ENCODE measurements at regions not wholly inside any gene's neighbourhood (a gene's known extent, or its start where the extent isn't known, plus 50 kb on each side); places are given as distances from the start of the nearest gene placed in this dataset.

- POLR2A ChIA-PET = no interaction called here
- WGBS (ENCODE audit: insufficient coverage) = 87% methylated on average over 3 of the region's 3 CpGs
- DNase-seq (no peak), ATAC-seq (ENCODE audit: low read depth) (no peak)
- H2AFZ ChIP-seq (ENCODE audit: insufficient read depth, low read depth, low read length, poor library complexity, severe bottlenecking) = no peak overlapping the region
- Mint-ChIP-seq H3K9me3 (ENCODE audit: insufficient read depth) (no peaks in the 10 kb centered on the region), H3K27me3 (no peaks in the 10 kb centered on the region), H3K4me1 (no peaks in the 10 kb centered on the region), H3K27ac (no peak overlapping the region), H3K4me3 (no peak overlapping the region)
- H3K4me1 ChIP-seq (ENCODE audit: control insufficient read depth in 2 of 2, insufficient read depth in 2 of 2, low read length in 2 of 2) = no peaks in the 10 kb centered on the region
- TF ChIP-seq CTCF (IDR thresholded peaks at IDR 0.05) (no peak), EZH2 (IDR thresholded peaks at IDR 0.05; ENCODE audit: borderline replicate concordance, insufficient read depth, low read depth, low read length, poor library complexity, severe bottlenecking) (no peak)
- H3K27me3 ChIP-seq (replicated peaks in 1 of 4; ENCODE audit: control extremely low read depth in 1 of 4, control insufficient read depth in 3 of 4, insufficient read depth in 4 of 4, low read length in 3 of 4) = no peaks in the 10 kb centered on the region
- no peaks in the 10 kb centered on the region for H3K9me3 ChIP-seq (ENCODE audit: control extremely low read depth in 1 of 3, control insufficient read depth in 2 of 3, insufficient read depth in 1 of 3, low read length in 2 of 3)
- no peak overlapping the region for H3K27ac ChIP-seq (ENCODE audit: low read length in 2 of 2)
- CTCF ChIA-PET = interaction anchor here (1.2 kb wide), 1 partner anchor 218 kb away, joined by 3 read pairs; no protein-coding TSS in a partner anchor
- H3K4me3 ChIP-seq (ENCODE audit: control extremely low read depth in 1 of 5, extremely low read depth in 1 of 5, insufficient read depth in 1 of 5, low read depth in 2 of 5, low read length in 4 of 5) = no peak overlapping the region
- intact Hi-C loops (cut with micrococcal nuclease) = no loop called here
- no peaks in the 10 kb centered on the region for H4K20me1 ChIP-seq (ENCODE audit: control insufficient read depth, insufficient read depth, low read length, poor library complexity, severe bottlenecking)
- no peak overlapping the region for H3K4me2 ChIP-seq (replicated peaks; ENCODE audit: low read depth, low read length, poor library complexity, severe bottlenecking)
- H3K9ac ChIP-seq (ENCODE audit: low read length) = no peak overlapping the region
- no peaks in the 10 kb centered on the region for H3K36me3 ChIP-seq (replicated peaks in 1 of 2; ENCODE audit: control extremely low read depth in 1 of 2, control insufficient read depth in 1 of 2, extremely low read depth in 1 of 2, insufficient read depth in 2 of 2, low read length in 1 of 2)
- no peaks in the 10 kb centered on the region for H3K79me2 ChIP-seq (ENCODE audit: control insufficient read depth, insufficient read depth, low read length)
Observed at GRCh38 chrY:14472421-14472820, 51.9 kb upstream of the NLGN4Y start.

- no peak for TF ChIP-seq CTCF (IDR thresholded peaks at IDR 0.05)
- no peak for TF ChIP-seq EZH2 (IDR thresholded peaks at IDR 0.05; ENCODE audit: borderline replicate concordance, insufficient read depth, low read depth, low read length, poor library complexity, severe bottlenecking)
- no peak overlapping the region for H3K27ac ChIP-seq (ENCODE audit: low read length in 2 of 2)
- no peak overlapping the region for H3K9ac ChIP-seq (ENCODE audit: low read length)
- H2AFZ ChIP-seq (ENCODE audit: insufficient read depth, low read depth, low read length, poor library complexity, severe bottlenecking) = no peak overlapping the region
- ATAC-seq (ENCODE audit: low read depth) (no peak), DNase-seq (no peak)
- H3K4me2 ChIP-seq (replicated peaks; ENCODE audit: low read depth, low read length, poor library complexity, severe bottlenecking) = no peak overlapping the region
- no peak overlapping the region for H3K27ac Mint-ChIP-seq
- no peaks in the 10 kb centered on the region for H3K4me1 ChIP-seq (ENCODE audit: control insufficient read depth in 2 of 2, insufficient read depth in 2 of 2, low read length in 2 of 2)
- no peaks in the 10 kb centered on the region for H3K36me3 ChIP-seq (replicated peaks in 1 of 2; ENCODE audit: control extremely low read depth in 1 of 2, control insufficient read depth in 1 of 2, extremely low read depth in 1 of 2, insufficient read depth in 2 of 2, low read length in 1 of 2)
- no peak overlapping the region for H3K4me3 ChIP-seq (ENCODE audit: control extremely low read depth in 1 of 5, extremely low read depth in 1 of 5, insufficient read depth in 1 of 5, low read depth in 2 of 5, low read length in 4 of 5)
- H3K9me3 ChIP-seq (ENCODE audit: control extremely low read depth in 1 of 3, control insufficient read depth in 2 of 3, insufficient read depth in 1 of 3, low read length in 2 of 3) = no peaks in the 10 kb centered on the region
- no CpG with 5 or more reads among the region's 3 CpGs for WGBS (ENCODE audit: insufficient coverage)
- no peaks in the 10 kb centered on the region for H3K4me1 Mint-ChIP-seq
- no peaks in the 10 kb centered on the region for H3K9me3 Mint-ChIP-seq (ENCODE audit: insufficient read depth)
- H3K79me2 ChIP-seq (ENCODE audit: control insufficient read depth, insufficient read depth, low read length) = no peaks in the 10 kb centered on the region
- H3K4me3 Mint-ChIP-seq = no peak overlapping the region
- H3K27me3 ChIP-seq (replicated peaks in 1 of 4; ENCODE audit: control extremely low read depth in 1 of 4, control insufficient read depth in 3 of 4, insufficient read depth in 4 of 4, low read length in 3 of 4) = no peaks in the 10 kb centered on the region
- H4K20me1 ChIP-seq (ENCODE audit: control insufficient read depth, insufficient read depth, low read length, poor library complexity, severe bottlenecking) = no peaks in the 10 kb centered on the region
- POLR2A ChIA-PET = no interaction called here
- CTCF ChIA-PET = interaction anchor here (1.2 kb wide), 1 partner anchor 219 kb away, joined by 3 read pairs; no protein-coding TSS in a partner anchor
- no peaks in the 10 kb centered on the region for H3K27me3 Mint-ChIP-seq
- intact Hi-C loops (cut with micrococcal nuclease) = no loop called here
Observed at GRCh38 chrY:14473320-14473719, 51.0 kb upstream of the NLGN4Y start.

All from B cell (primary cell).